OCI-LY3 (cell line): ENCODE measurements at regions not wholly inside any gene's neighbourhood (a gene's known extent, or its start where the extent isn't known, plus 50 kb on each side); places are given as distances from the start of the nearest gene placed in this dataset.

Source experiments
- H2AFZ ChIP-seq: fragments of 200-600, 300-600 bp; shearing (Covaris generic); 2 replicates; pipeline ENCODE4 v1.6.0; 2014; ENCODE audit warnings: antibody characterized with exemption, low read depth, low read length
- H3K27ac ChIP-seq: fragments of 200-600, 300-600 bp; sonication (generic); 2 replicates; pipeline ENCODE4 v1.5.1; 2014; ENCODE audit warnings: mild to moderate bottlenecking, low read length, moderate library complexity, mixed read lengths
- H3K27me3 ChIP-seq: fragments of 200-600, 300-600 bp; sonication (generic); 2 replicates; pipeline ENCODE4 v1.6.1; 2014; ENCODE audit warnings: low read depth, low read length, mixed read lengths
- H3K36me3 ChIP-seq: fragments of 200-600, 300-600 bp; sonication (generic); replicated peaks from 2 replicates; pipeline ENCODE3; 2014; ENCODE audit warnings: low read depth, low read length, mixed read lengths
- H3K4me1 ChIP-seq: fragments of 300-600, 200-600 bp; sonication (generic); 2 replicates; pipeline ENCODE4 v1.6.1; 2014; ENCODE audit warnings: low read length, mixed read lengths
- H3K4me2 ChIP-seq: fragments of 200-600, 300-600 bp; sonication (generic); 2 replicates; pipeline ENCODE4 v1.6.1; 2014; ENCODE audit warnings: low read length, mixed read lengths
- H3K4me3 ChIP-seq: fragments of 300-600, 200-600 bp; sonication (generic); 2 replicates; pipeline ENCODE4 v1.5.1; 2014; ENCODE audit warnings: antibody characterized with exemption, mild to moderate bottlenecking, low read length, moderate library complexity
- H3K79me2 ChIP-seq: fragments of 300-600, 200-600 bp; shearing (Covaris generic); 2 replicates; pipeline ENCODE4 v1.6.1; 2014; ENCODE audit warnings: mild to moderate bottlenecking, low read length, mixed read lengths
- H3K9ac ChIP-seq: fragments of 300-600, 200-600 bp; shearing (Covaris generic); 2 replicates; pipeline ENCODE4 v1.6.0; 2014; ENCODE audit warnings: mild to moderate bottlenecking, low read length, moderate library complexity
- H3K9me3 ChIP-seq: fragments of 200-600, 300-600 bp; shearing (Covaris generic); 2 replicates; pipeline ENCODE4 v1.6.1; 2014; ENCODE audit warnings: low read length, mixed read lengths; ENCODE audit not compliant: insufficient read depth
- H4K20me1 ChIP-seq: fragments of 200-600, 300-600 bp; sonication (generic); 2 replicates; pipeline ENCODE4 v1.6.1; 2016; ENCODE audit warnings: low read length, mixed read lengths; ENCODE audit not compliant: insufficient read depth
- CTCF ChIP-seq: fragments of 200-600, 300-600 bp; sonication (generic); IDR thresholded peaks from 2 replicates; pipeline ENCODE4 v1.5.1; 2014; ENCODE audit warnings: antibody characterized with exemption, low read length, low read depth
- EZH2phosphoT487 ChIP-seq: fragments of 200-600 bp; shearing (Covaris generic); IDR thresholded peaks from 2 replicates; pipeline ENCODE4 v1.6.1; 2018; ENCODE audit warnings: antibody characterized with exemption, mixed run types, low read depth

DNA sequence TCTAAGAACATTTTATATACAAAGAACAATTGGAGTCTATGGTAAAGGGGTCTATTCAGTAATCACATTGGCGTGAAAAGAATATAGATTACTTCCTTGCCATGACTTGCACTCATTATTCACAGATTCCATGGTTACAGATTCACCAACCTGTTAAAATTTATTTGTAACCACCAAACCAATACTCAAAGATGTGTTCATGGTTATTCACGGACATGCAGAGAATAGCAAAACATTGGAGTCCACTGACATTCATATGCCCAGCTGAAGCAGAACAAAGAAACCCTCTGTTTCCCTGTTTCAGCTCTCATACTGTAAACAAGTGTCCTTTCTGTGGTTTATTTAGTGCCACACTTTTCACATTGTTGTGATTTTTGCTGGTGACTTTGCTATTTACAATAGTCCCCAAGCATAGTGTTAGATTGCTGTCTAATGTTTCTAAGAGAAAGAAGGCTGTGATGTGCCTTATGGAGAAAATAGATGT, 185.8 kb upstream of the TTC14 start:
- Histone ChIP-seq H3K36me3 (no peaks in the 10 kb centered on the region), H3K27me3 (no peaks in the 10 kb centered on the region), H4K20me1 (no peaks in the 10 kb centered on the region), H3K9me3 (no peaks in the 10 kb centered on the region), H3K4me3 (no peak overlapping the region), H3K4me1 (peaks cover 7% of the 10 kb centered on the region), H3K4me2 (no peak overlapping the region), H3K9ac (no peak overlapping the region), H3K27ac (no peak overlapping the region), H2AFZ (no peak overlapping the region), H3K79me2 (no peaks in the 10 kb centered on the region)
- TF ChIP-seq CTCF (no peak), EZH2phosphoT487 (no peak)

GRCh38 chr3:180417241-180417640, 184.7 kb upstream of the TTC14 start:
- no peaks in the 10 kb centered on the region for H4K20me1 ChIP-seq
- H3K27me3 ChIP-seq: no peaks in the 10 kb centered on the region
- H3K27ac ChIP-seq: no peak overlapping the region
- H3K36me3 ChIP-seq: no peaks in the 10 kb centered on the region
- H3K4me3 ChIP-seq: no peak overlapping the region
- H3K4me2 ChIP-seq: no peak overlapping the region
- H3K79me2 ChIP-seq: no peaks in the 10 kb centered on the region
- no peaks in the 10 kb centered on the region for H3K9me3 ChIP-seq
- H3K9ac ChIP-seq: no peak overlapping the region
- no peaks in the 10 kb centered on the region for H3K4me1 ChIP-seq
- H2AFZ ChIP-seq: no peak overlapping the region
- TF ChIP-seq EZH2phosphoT487 (no peak), CTCF (no peak)

DNA sequence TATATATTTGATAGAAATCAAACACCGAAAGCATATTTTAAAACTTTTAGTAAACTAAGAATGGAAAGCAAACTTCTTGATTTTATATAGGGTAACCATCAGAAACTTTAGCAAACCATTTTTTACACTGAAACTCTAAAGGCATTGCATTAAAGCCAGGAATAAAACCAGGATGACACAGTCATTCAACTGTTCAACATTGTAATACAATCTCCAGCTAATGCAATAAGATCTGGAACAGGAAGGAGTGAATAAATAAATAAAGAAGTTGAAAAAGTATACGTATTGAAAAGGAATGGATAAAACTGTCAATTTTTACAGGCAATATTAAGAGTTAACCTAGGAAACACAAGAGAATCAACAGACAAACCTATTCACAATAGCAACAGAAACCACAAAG, 181.9 kb upstream of the TTC14 start:
- no peaks in the 10 kb centered on the region for H4K20me1 ChIP-seq
- no peaks in the 10 kb centered on the region for H3K27me3 ChIP-seq
- no peaks in the 10 kb centered on the region for H3K36me3 ChIP-seq
- H2AFZ ChIP-seq: no peak overlapping the region
- no peak overlapping the region for H3K27ac ChIP-seq
- no peaks in the 10 kb centered on the region for H3K79me2 ChIP-seq
- TF ChIP-seq EZH2phosphoT487 (no peak), CTCF (no peak)
- no peaks in the 10 kb centered on the region for H3K9me3 ChIP-seq
- H3K4me1 ChIP-seq: no peaks in the 10 kb centered on the region
- no peak overlapping the region for H3K4me2 ChIP-seq
- H3K4me3 ChIP-seq: no peak overlapping the region
- H3K9ac ChIP-seq: no peak overlapping the region

DNA sequence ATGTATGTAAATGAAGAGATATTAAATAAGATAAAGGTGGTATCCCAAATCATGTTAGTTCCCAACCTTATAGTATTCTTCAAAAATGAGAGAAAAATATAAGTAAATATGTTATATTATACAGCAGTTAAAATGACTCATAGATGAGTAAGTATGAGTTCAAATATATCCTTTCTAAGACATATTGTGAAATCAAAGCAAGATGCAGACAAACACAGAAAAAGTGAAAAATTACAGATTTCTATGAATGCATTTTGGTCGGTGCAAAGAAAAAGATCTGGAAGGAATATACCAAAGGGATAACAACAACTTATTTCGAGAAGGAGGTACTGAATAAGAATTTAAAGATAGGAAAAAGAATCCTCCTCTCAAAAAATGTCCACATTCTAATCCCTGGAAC, 181.2 kb upstream of the TTC14 start:
- no peaks in the 10 kb centered on the region for H3K79me2 ChIP-seq
- H2AFZ ChIP-seq: no peak overlapping the region
- TF ChIP-seq CTCF (no peak), EZH2phosphoT487 (no peak)
- H3K9ac ChIP-seq: no peak overlapping the region
- H3K4me3 ChIP-seq: no peak overlapping the region
- H3K9me3 ChIP-seq: no peaks in the 10 kb centered on the region
- H3K36me3 ChIP-seq: no peaks in the 10 kb centered on the region
- no peaks in the 10 kb centered on the region for H4K20me1 ChIP-seq
- no peak overlapping the region for H3K27ac ChIP-seq
- H3K4me1 ChIP-seq: no peaks in the 10 kb centered on the region
- H3K27me3 ChIP-seq: no peaks in the 10 kb centered on the region
- no peak overlapping the region for H3K4me2 ChIP-seq
